RWPE1 (cell line): ENCODE measurements at regions not wholly inside any gene's neighbourhood (a gene's known extent, or its start where the extent isn't known, plus 50 kb on each side); places are given as distances from the start of the nearest gene placed in this dataset.

Source experiments
- CTCF ChIA-PET: fragments of 350-600 bp; sonication (Branson Sonifier 250); formaldehyde crosslinking; extraction: SDS; loops from one replicate; lab custom pipeline; 2021; lab: Yijun Ruan, JAX
- POLR2A ChIA-PET: fragments of 400-600 bp; formaldehyde crosslinking; extraction: SDS; loops from one replicate; lab custom pipeline; 2020; ENCODE audit warnings: antibody characterized with exemption; ENCODE audit not compliant: low non-redundant PET; lab: Yijun Ruan, JAX
- DNase-seq: peaks from one replicate; pipeline ENCODE4 v3.0.0; 2012; ENCODE audit warnings: low spot score
- H3K27ac ChIP-seq: fragments of 450-650 bp; 2 replicates; pipeline ENCODE4 v1.5.1; 2017
- CTCF ChIP-seq: fragments of 450-650 bp; conservative IDR thresholded peaks from 2 replicates; pipeline ENCODE4 v1.5.1; 2017; ENCODE audit warnings: low read depth, mild to moderate bottlenecking

GRCh38 chr17:34756637-34757021 lies 177.2 kb downstream of the TMEM132E start:
- POLR2A ChIA-PET: no interaction called here
- TF ChIP-seq CTCF: no peak

GRCh38 chr17:34755981-34756636 lies 176.7 kb downstream of the TMEM132E start:
- CTCF ChIA-PET: no interaction called here
- no peak for DNase-seq
- no peak for TF ChIP-seq CTCF

More at GRCh38 chr17:34756637-34757021, 177.2 kb downstream of the TMEM132E start:
- no peak for DNase-seq
- no peak overlapping the region for H3K27ac ChIP-seq
- CTCF ChIA-PET: no interaction called here

GRCh38 chr17:34755371-34755770 lies 176.0 kb downstream of the TMEM132E start:
- ChIA-PET POLR2A (no interaction called here), CTCF (no interaction called here)
- no peak for DNase-seq
- no peak for TF ChIP-seq CTCF
- H3K27ac ChIP-seq: no peak overlapping the region

More at GRCh38 chr17:34755981-34756636, 176.7 kb downstream of the TMEM132E start:
- POLR2A ChIA-PET: no interaction called here
- H3K27ac ChIP-seq: no peak overlapping the region

GRCh38 chr17:34750004-34750403 lies 170.6 kb downstream of the TMEM132E start:
- ChIA-PET POLR2A (no interaction called here), CTCF (interaction anchor here (0.6 kb wide), 1 partner anchor 999 kb away, joined by 3 read pairs; no protein-coding TSS in a partner anchor)
- no peak overlapping the region for H3K27ac ChIP-seq
- no peak for TF ChIP-seq CTCF
- DNase-seq: no peak

GRCh38 chr17:34741967-34742366 lies 162.6 kb downstream of the TMEM132E start:
- no peak overlapping the region for H3K27ac ChIP-seq
- DNase-seq: no peak
- TF ChIP-seq CTCF: no peak
- CTCF ChIA-PET: no interaction called here
- POLR2A ChIA-PET: no interaction called here

- ChIA-PET CTCF (no interaction called here), POLR2A (no interaction called here)
- no peak for TF ChIP-seq CTCF
These were observed 161.5 kb downstream of the TMEM132E start for GRCh38 chr17:34740565-34741520.

More at GRCh38 chr17:34740565-34741520, 161.5 kb downstream of the TMEM132E start:
- H3K27ac ChIP-seq: no peak overlapping the region
- DNase-seq: no peak
